MCF 10A (cell line): ENCODE measurements at regions not wholly inside any gene's neighbourhood (a gene's known extent, or its start where the extent isn't known, plus 50 kb on each side); places are given as distances from the start of the nearest gene placed in this dataset.

Experiments
- BruUV-seq: library from RNA; stranded (reverse); fragments of 400-500 nt; replicated peaks from 2 replicates; lab custom pipeline; 2021; lab: Mats Ljungman, UMichigan
- CTCF ChIA-PET: fragments of 300-600 bp; sonication (Branson Sonifier 250); formaldehyde crosslinking; extraction: SDS; loops from one replicate; lab custom pipeline; 2021; ENCODE audit warnings: antibody characterized with exemption, inconsistent platforms; lab: Yijun Ruan, JAX
- POLR2A ChIA-PET: fragments of 300-600, 350-650 bp; sonication (Branson Sonifier 250); formaldehyde crosslinking; extraction: SDS; loops from one replicate; lab custom pipeline; 2020; ENCODE audit warnings: antibody characterized with exemption, inconsistent platforms; lab: Yijun Ruan, JAX
- DNase-seq: peaks from one replicate; pipeline ENCODE4 v3.0.0-alpha.2; 2018; ENCODE audit not compliant: unreplicated experiment
- H3K27ac Mint-ChIP-seq: one replicate; pipeline ENCODE4 v1.8.0; 2022; ENCODE audit warnings: mild to moderate bottlenecking, low read depth, mixed read lengths; ENCODE audit not compliant: unreplicated experiment
- H3K27me3 Mint-ChIP-seq: one replicate; pipeline ENCODE4 v1.8.0; 2022; ENCODE audit warnings: mixed read lengths; ENCODE audit not compliant: insufficient read depth, unreplicated experiment
- H3K36me3 Mint-ChIP-seq: one replicate; pipeline ENCODE4 v1.8.0; 2022; ENCODE audit warnings: mild to moderate bottlenecking, moderate library complexity, mixed read lengths; ENCODE audit not compliant: insufficient read depth, unreplicated experiment
- H3K4me1 Mint-ChIP-seq: one replicate; pipeline ENCODE4 v1.8.0; 2022; ENCODE audit warnings: mixed read lengths; ENCODE audit not compliant: insufficient read depth, unreplicated experiment
- H3K4me3 Mint-ChIP-seq: one replicate; pipeline ENCODE4 v1.8.0; 2022; ENCODE audit warnings: mild to moderate bottlenecking, moderate library complexity, mixed read lengths; ENCODE audit not compliant: unreplicated experiment
- H3K9me3 Mint-ChIP-seq: one replicate; pipeline ENCODE4 v1.8.0; 2022; ENCODE audit warnings: mixed read lengths; ENCODE audit not compliant: unreplicated experiment
- intact Hi-C: fragments of 100-400 bp; cut with micrococcal nuclease; formaldehyde crosslinking; loops from 2 replicates; pipeline ENCODE4 v1.14.1; 2022
- TF ChIP-seq, protein P1 (sequence below): fragments of 200-600 bp; IDR thresholded peaks from one replicate; pipeline ENCODE4 v1.8.0; 2022; ENCODE audit warnings: antibody characterized with exemption, mild to moderate bottlenecking; ENCODE audit not compliant: unreplicated experiment

DNA sequence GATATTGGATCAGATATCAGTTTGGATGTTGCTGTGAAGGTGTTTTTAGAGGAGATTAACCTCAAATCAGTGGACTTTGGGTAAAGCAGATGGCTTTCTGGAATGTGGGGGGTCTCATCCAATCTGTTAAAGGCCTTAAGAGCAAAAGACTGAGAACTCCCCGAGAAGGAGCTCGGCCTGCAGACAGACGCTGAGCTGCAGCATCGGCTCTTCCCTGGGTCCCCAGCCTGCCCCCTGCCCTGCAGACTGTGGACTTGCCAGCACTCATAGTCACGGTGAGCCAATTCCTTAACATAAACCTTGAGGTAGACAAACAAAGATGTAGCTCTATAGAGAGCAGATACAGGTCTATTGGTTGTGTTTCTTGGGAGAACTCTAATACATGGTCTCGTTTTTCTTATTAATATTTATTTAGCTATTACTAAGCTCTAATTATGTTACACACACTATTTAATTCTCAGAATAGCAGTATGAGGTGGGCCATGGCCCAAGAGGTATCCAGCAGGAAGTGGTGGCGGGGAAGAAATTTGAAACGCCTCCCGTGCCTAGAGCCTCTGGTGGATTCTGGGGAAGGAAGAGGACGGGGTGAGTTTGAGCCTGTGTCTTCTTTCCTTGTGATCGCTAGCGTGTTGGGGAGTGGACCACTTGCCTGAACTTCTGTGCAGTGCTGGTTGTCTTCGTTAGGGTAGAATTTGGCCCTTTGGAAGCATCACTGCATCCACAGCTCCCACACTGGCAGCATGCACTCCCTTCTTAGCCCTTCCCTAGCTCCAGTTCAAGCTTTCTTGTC lies 305.3 kb downstream of the TEX29 start:
- DNase-seq, result no peak
- no TSS peak for BruUV-seq
- H3K36me3 Mint-ChIP-seq, result peaks cover 6% of the 10 kb centered on the region
- H3K9me3 Mint-ChIP-seq, result peaks cover 20% of the 10 kb centered on the region
- H3K4me3 Mint-ChIP-seq, result no peak overlapping the region
- ChIA-PET POLR2A (interaction anchor here (0.7 kb wide), 1 partner anchor 64 kb away, joined by 4 read pairs; no protein-coding TSS in a partner anchor), CTCF (interaction anchor here (0.5 to 0.7 kb wide), 2 partner anchors 166 to 224 kb away, joined by 3 to 5 read pairs; no protein-coding TSS in a partner anchor)
- TF ChIP-seq, protein P1, sequence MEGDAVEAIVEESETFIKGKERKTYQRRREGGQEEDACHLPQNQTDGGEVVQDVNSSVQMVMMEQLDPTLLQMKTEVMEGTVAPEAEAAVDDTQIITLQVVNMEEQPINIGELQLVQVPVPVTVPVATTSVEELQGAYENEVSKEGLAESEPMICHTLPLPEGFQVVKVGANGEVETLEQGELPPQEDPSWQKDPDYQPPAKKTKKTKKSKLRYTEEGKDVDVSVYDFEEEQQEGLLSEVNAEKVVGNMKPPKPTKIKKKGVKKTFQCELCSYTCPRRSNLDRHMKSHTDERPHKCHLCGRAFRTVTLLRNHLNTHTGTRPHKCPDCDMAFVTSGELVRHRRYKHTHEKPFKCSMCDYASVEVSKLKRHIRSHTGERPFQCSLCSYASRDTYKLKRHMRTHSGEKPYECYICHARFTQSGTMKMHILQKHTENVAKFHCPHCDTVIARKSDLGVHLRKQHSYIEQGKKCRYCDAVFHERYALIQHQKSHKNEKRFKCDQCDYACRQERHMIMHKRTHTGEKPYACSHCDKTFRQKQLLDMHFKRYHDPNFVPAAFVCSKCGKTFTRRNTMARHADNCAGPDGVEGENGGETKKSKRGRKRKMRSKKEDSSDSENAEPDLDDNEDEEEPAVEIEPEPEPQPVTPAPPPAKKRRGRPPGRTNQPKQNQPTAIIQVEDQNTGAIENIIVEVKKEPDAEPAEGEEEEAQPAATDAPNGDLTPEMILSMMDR, result no peak
- no peaks in the 10 kb centered on the region for H3K4me1 Mint-ChIP-seq
- no peaks in the 10 kb centered on the region for H3K27me3 Mint-ChIP-seq
- intact Hi-C loops, result no loop called here
- no peak overlapping the region for H3K27ac Mint-ChIP-seq

DNA sequence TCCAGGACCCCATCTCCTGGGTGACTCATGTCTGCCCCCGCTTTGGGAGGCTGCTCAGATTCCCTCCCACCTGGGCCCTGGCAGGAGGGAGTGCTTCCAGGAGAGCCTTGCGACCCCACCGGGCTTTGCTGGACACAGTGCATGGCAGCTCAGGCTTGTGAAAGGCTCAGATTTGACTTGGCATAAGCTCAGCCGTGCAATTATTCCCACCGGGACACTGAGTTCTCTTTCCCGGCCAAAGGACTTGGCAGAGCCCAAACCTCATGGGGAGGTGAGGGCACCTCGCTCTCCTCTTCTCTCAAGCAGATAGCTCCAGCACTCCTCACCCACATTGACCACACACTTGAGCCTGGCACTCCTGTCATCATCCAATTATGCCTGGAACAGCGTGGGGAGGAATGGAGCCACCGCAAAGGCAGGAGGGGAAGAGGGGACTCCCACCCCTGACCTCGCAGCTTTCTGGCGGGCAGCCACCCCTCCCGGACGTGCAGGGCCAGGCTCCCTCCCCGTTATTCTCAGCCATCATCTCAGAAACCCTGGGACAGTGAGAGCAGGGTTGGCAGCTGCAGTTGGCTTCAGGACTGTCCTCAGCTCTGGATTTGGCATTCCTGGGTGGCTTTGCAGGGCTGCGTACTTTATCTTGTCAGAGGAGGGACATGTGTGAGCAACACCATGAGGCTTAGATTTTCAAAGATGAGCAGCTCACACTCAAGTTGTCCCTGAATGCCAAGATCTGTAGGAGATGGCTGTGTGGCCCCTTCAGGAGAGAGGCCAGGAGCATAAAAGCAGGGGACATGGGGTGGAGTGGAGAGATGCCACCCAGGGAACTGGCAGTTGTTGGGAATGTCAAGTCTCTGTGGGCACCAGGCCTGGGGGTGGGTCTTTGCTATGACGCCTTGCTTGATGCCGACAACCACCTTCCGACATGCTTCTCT lies 306.2 kb downstream of the TEX29 start:
- TF ChIP-seq, protein P1, result no peak
- H3K4me3 Mint-ChIP-seq, result no peak overlapping the region
- H3K27me3 Mint-ChIP-seq, result no peaks in the 10 kb centered on the region
- no peaks in the 10 kb centered on the region for H3K4me1 Mint-ChIP-seq
- H3K36me3 Mint-ChIP-seq, result peaks cover 6% of the 10 kb centered on the region
- ChIA-PET CTCF (no interaction called here), POLR2A (interaction anchor here (0.7 kb wide), 1 partner anchor 65 kb away, joined by 4 read pairs; no protein-coding TSS in a partner anchor)
- DNase-seq, result no peak
- H3K27ac Mint-ChIP-seq, result no peak overlapping the region
- intact Hi-C loops, result no loop called here
- peaks cover 20% of the 10 kb centered on the region for H3K9me3 Mint-ChIP-seq
- BruUV-seq, result no TSS peak

DNA sequence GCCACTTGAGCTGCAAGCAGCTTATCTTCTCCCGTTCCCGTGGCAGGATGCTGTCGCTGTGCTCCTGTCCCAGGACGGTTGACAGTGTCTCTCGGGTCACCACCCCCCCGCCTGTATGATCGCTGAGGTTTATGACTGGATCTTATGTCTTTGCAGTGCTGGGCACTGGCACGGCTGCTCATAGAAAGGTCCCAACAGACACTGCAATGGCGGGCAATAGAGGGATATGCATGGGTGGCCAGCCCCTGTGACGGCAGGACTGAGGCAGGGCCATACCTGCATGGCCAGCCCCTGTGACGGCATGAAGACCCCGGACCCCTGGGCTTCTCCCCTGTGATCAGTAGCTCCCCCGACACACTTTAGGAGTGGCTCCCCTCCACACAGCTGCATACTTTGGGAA lies 307.2 kb downstream of the TEX29 start:
- Mint-ChIP-seq H3K9me3 (peaks cover 20% of the 10 kb centered on the region), H3K27me3 (no peaks in the 10 kb centered on the region), H3K4me3 (no peak overlapping the region), H3K4me1 (no peaks in the 10 kb centered on the region), H3K27ac (no peak overlapping the region), H3K36me3 (peaks cover 6% of the 10 kb centered on the region)
- ChIA-PET POLR2A (no interaction called here), CTCF (no interaction called here)
- BruUV-seq, result no TSS peak
- no peak for DNase-seq
- intact Hi-C loops, result no loop called here
- TF ChIP-seq, protein P1, result no peak

DNA sequence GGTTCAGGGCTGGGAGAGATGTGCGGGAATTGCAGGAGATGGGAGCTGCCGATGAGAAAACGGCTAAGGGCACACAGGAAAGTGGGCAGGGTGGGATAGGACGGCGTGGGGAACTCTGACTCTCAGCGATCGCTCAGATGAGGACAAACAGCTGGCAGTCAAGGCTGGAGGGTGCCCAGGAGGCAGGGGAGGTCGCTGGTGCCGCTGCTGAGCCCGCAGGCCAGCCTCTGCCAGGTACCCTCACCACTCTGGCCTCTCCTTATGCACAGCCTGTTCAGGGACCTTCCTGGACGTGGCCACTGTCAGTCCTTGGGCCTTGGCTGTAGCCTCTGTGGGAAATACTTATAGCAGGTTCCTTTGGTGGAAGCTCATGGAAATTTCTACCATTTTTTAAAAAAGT lies 308.6 kb downstream of the TEX29 start:
- no TSS peak for BruUV-seq

More for the DNA sequence above, 308.6 kb downstream of the TEX29 start:
- intact Hi-C loops, result no loop called here
- no peak overlapping the region for H3K4me3 Mint-ChIP-seq
- no peak overlapping the region for H3K27ac Mint-ChIP-seq
- TF ChIP-seq, protein P1, result no peak
- POLR2A ChIA-PET, result interaction anchor here (0.7 kb wide), 1 partner anchor 16 kb away, joined by 4 read pairs; no protein-coding TSS in a partner anchor
- no peaks in the 10 kb centered on the region for H3K27me3 Mint-ChIP-seq
- CTCF ChIA-PET, result interaction anchor here (1.1 kb wide), 1 partner anchor 21 kb away, joined by 3 read pairs; no protein-coding TSS in a partner anchor
- H3K4me1 Mint-ChIP-seq, result no peaks in the 10 kb centered on the region
- DNase-seq, result no peak
- peaks cover 20% of the 10 kb centered on the region for H3K9me3 Mint-ChIP-seq
- H3K36me3 Mint-ChIP-seq, result peaks cover 6% of the 10 kb centered on the region
